ENCODE measurements at regions not wholly inside any gene's neighbourhood (a gene's known extent, or its start where the extent isn't known, plus 50 kb on each side); places are given as distances from the start of the nearest gene placed in this dataset.

GRCh38 chr12:74818412-74818811, 280.8 kb downstream of the ATXN7L3B start:
- DNase-seq = no peak

GRCh38 chr12:74820324-74820723, 282.7 kb downstream of the ATXN7L3B start:
- no peak for DNase-seq

GRCh38 chr12:74836567-74836966, 298.9 kb downstream of the ATXN7L3B start:
- DNase-seq = no peak

- no peak for DNase-seq
Measured at GRCh38 chr12:74846116-74846515, 308.5 kb downstream of the ATXN7L3B start.

GRCh38 chr12:74847169-74847568, 309.5 kb downstream of the ATXN7L3B start:
- no peak for DNase-seq

- DNase-seq = no peak
Measured at GRCh38 chr12:74848006-74848405, 310.4 kb downstream of the ATXN7L3B start.

- no peak for DNase-seq
Measured at GRCh38 chr12:74849801-74850200, 312.2 kb downstream of the ATXN7L3B start.

GRCh38 chr12:74871817-74872216, 334.2 kb downstream of the ATXN7L3B start:
- DNase-seq = no peak

GRCh38 chr12:74885775-74886174, 323.9 kb downstream of the KCNC2 start:
- DNase-seq = no peak

- DNase-seq = no peak
Measured at GRCh38 chr12:74889073-74889472, 320.6 kb downstream of the KCNC2 start.

GRCh38 chr12:74889563-74890236, 319.9 kb downstream of the KCNC2 start:
- no peak for DNase-seq

GRCh38 chr12:74890237-74890599, 319.4 kb downstream of the KCNC2 start:
- DNase-seq = no peak

- no peak for DNase-seq
Measured at GRCh38 chr12:74891083-74891668, 318.5 kb downstream of the KCNC2 start.

GRCh38 chr12:74892057-74892633, 317.5 kb downstream of the KCNC2 start:
- DNase-seq = no peak

- no peak for DNase-seq
Measured at GRCh38 chr12:74896186-74896585, 313.5 kb downstream of the KCNC2 start.

- no peak for DNase-seq
Measured at GRCh38 chr12:74897425-74898211, 312.0 kb downstream of the KCNC2 start.

- no peak for DNase-seq
Measured at GRCh38 chr12:74899031-74899829, 310.4 kb downstream of the KCNC2 start.

- no peak for DNase-seq
Measured at GRCh38 chr12:74900232-74900631, 309.4 kb downstream of the KCNC2 start.

- DNase-seq = no peak
Measured at GRCh38 chr12:74903522-74903921, 306.1 kb downstream of the KCNC2 start.

GRCh38 chr12:74906224-74906623, 303.4 kb downstream of the KCNC2 start:
- no peak for DNase-seq

GRCh38 chr12:74910831-74911230, 298.8 kb downstream of the KCNC2 start:
- no peak for DNase-seq

- no peak for DNase-seq
Measured at GRCh38 chr12:74914378-74914777, 295.3 kb downstream of the KCNC2 start.

- no peak for DNase-seq
Measured at GRCh38 chr12:74915718-74916117, 293.9 kb downstream of the KCNC2 start.

All from NCI-H1436 (cell line).